GM12878 (cell line): ENCODE measurements at regions not wholly inside any gene's neighbourhood (a gene's known extent, or its start where the extent isn't known, plus 50 kb on each side); places are given as distances from the start of the nearest gene placed in this dataset.

ENCODE experiments used
- ATAC-seq: fragments of 200-7000 bp; cut with Tn5 transposase; 3 replicates; pipeline ENCODE4 v1.9.1; 2020; ENCODE audit warnings: mild to moderate bottlenecking, moderate library complexity
- BruUV-seq: library from RNA; stranded (reverse); fragments of 400-500 nt; replicated peaks from 2 replicates; lab custom pipeline; 2021; lab: Mats Ljungman, UMichigan
- CTCF ChIA-PET: fragments of 300-600 bp; sonication (Branson Sonifier 250); formaldehyde crosslinking; extraction: SDS; loops from one replicate; lab custom pipeline; 2021; ENCODE audit warnings: inconsistent platforms; lab: Yijun Ruan, JAX
- POLR2A ChIA-PET: fragments of 350-600 bp; formaldehyde crosslinking; extraction: SDS; loops from one replicate; lab custom pipeline; 2021; ENCODE audit warnings: inconsistent platforms; lab: Charles Lee
- RAD21 ChIA-PET: fragments of 300-600 bp; sonication (Branson Sonifier 250); formaldehyde crosslinking; loops from one replicate; lab custom pipeline; 2023; ENCODE audit warnings: antibody characterized with exemption; ENCODE audit not compliant: unreplicated experiment; lab: Charles Lee
- SMC1A ChIA-PET: fragments of 300-600 bp; sonication (Branson Sonifier 250); formaldehyde crosslinking; loops from one replicate; lab custom pipeline; 2023; ENCODE audit not compliant: unreplicated experiment, uncharacterized antibody; lab: Charles Lee
- DNase-seq: peaks from one replicate; pipeline ENCODE4 v3.0.0-alpha.2; 2011; ENCODE audit warnings: low read depth, low spot score
- FAIRE-seq: peaks from 3 replicates; lab custom pipeline; 2011; peaks lifted over from hg19 to GRCh38; lab: Jason Lieb, UNC
- H2AFZ ChIP-seq: 2 replicates; pipeline ENCODE4 v1.6.0; 2011; ENCODE audit warnings: low read depth, low read length, control low read depth; ENCODE audit not compliant: control insufficient read depth
- H3K27ac ChIP-seq: 2 replicates; pipeline ENCODE4 v1.5.1; 2011; ENCODE audit warnings: control low read depth; ENCODE audit not compliant: control insufficient read depth, insufficient read depth
- H3K27me3 ChIP-seq, 2 experiments: replicated peaks in 1 of 2; 2 replicates each; pipeline versions ENCODE4 v1.6.0 to v1.6.1; 2011; ENCODE audit warnings: low read length in 1 of 2; ENCODE audit not compliant: control insufficient read depth in 2 of 2, insufficient read depth in 2 of 2
- H3K36me3 ChIP-seq, 2 experiments: 2 replicates each; pipeline ENCODE4 v1.5.1; 2011; ENCODE audit warnings: low read length in 1 of 2; ENCODE audit not compliant: control insufficient read depth in 2 of 2, insufficient read depth in 2 of 2
- H3K4me1 ChIP-seq: 2 replicates; pipeline ENCODE4 v1.6.1; 2011; ENCODE audit warnings: mild to moderate bottlenecking, low read length, moderate library complexity, mixed read lengths; ENCODE audit not compliant: control insufficient read depth, insufficient read depth
- H3K4me2 ChIP-seq: 2 replicates; pipeline ENCODE4 v1.6.0; 2011; ENCODE audit warnings: control low read depth; ENCODE audit not compliant: control insufficient read depth, insufficient read depth
- H3K4me3 ChIP-seq: fragments of 200-600 bp; sonication (generic); 2 replicates; pipeline ENCODE4 v1.5.1; 2016
- H3K79me2 ChIP-seq: 2 replicates; pipeline ENCODE4 v1.6.0; 2011; ENCODE audit warnings: low read length; ENCODE audit not compliant: control insufficient read depth, insufficient read depth
- H3K9ac ChIP-seq: 2 replicates; pipeline ENCODE4 v1.8.0; 2011; ENCODE audit warnings: low read length, control low read depth, mixed read lengths; ENCODE audit not compliant: control insufficient read depth, insufficient read depth
- H3K9me3 ChIP-seq: replicated peaks from 3 replicates; pipeline ENCODE4 v1.5.1; 2011; ENCODE audit warnings: mild to moderate bottlenecking, low read length; ENCODE audit not compliant: control insufficient read depth, insufficient read depth
- H4K20me1 ChIP-seq: 2 replicates; pipeline ENCODE4 v1.6.0; 2011; ENCODE audit not compliant: control insufficient read depth, insufficient read depth
- BCLAF1 ChIP-seq: fragments of 450-650 bp; IDR thresholded peaks from 2 replicates; pipeline ENCODE4 v1.6.1; 2017; ENCODE audit warnings: antibody characterized with exemption, mild to moderate bottlenecking, moderate library complexity
- CBX5 ChIP-seq: sonication (generic); IDR thresholded peaks from 2 replicates; pipeline ENCODE4 v1.6.1; 2016; ENCODE audit warnings: low read depth, moderate library complexity, mild to moderate bottlenecking, inconsistent platforms
- CEBPZ ChIP-seq: fragments of 150-350 bp; IDR thresholded peaks from 2 replicates; pipeline ENCODE4 v1.6.1; 2016; ENCODE audit warnings: low read depth, low read length
- HDGF ChIP-seq: fragments of 450-650 bp; IDR thresholded peaks from 2 replicates; pipeline ENCODE4 v1.6.1; 2016; ENCODE audit warnings: antibody characterized with exemption
- JUND ChIP-seq: IDR thresholded peaks from 2 replicates; pipeline ENCODE4 v1.6.1; 2012; ENCODE audit warnings: low read depth, mild to moderate bottlenecking, low read length, improper control_type of control experiment, moderate library complexity
- MEF2A ChIP-seq: IDR thresholded peaks from 2 replicates; pipeline ENCODE4 v1.6.1; 2011; ENCODE audit warnings: low read depth, mild to moderate bottlenecking, low read length, moderate library complexity; ENCODE audit not compliant: insufficient read depth
- MEF2B ChIP-seq: fragments of 450-650 bp; IDR thresholded peaks from 2 replicates; pipeline ENCODE4 v1.6.1; 2018; ENCODE audit warnings: mild to moderate bottlenecking, moderate library complexity; ENCODE audit not compliant: partially characterized antibody, poor library complexity, severe bottlenecking
- NRF1 ChIP-seq: conservative IDR thresholded peaks from 2 replicates; pipeline ENCODE4 v1.6.1; 2011; ENCODE audit warnings: mild to moderate bottlenecking, low read depth, low read length, improper control_type of control experiment
- PML ChIP-seq: IDR thresholded peaks from 2 replicates; pipeline ENCODE4 v1.6.1; 2012; ENCODE audit warnings: low read length, inconsistent platforms
- POU2F2 ChIP-seq: IDR thresholded peaks from 3 replicates; pipeline ENCODE4 v1.6.1; 2011; ENCODE audit warnings: low read depth, mild to moderate bottlenecking, low read length, borderline replicate concordance
- RAD21 ChIP-seq: IDR thresholded peaks from 2 replicates; pipeline ENCODE4 v1.6.1; 2011; ENCODE audit warnings: mild to moderate bottlenecking, low read depth, low read length, moderate library complexity; ENCODE audit not compliant: insufficient read depth
- SREBF1 ChIP-seq: IDR thresholded peaks from 2 replicates; pipeline ENCODE4 v1.6.1; 2012; ENCODE audit warnings: mild to moderate bottlenecking, low read length
- YY1 ChIP-seq: IDR thresholded peaks from 2 replicates; pipeline ENCODE4 v1.6.1; 2011; ENCODE audit warnings: low read depth, mild to moderate bottlenecking, low read length
- ZBTB4 ChIP-seq: fragments of 450-650 bp; formaldehyde crosslinking; IDR thresholded peaks from 2 replicates; pipeline ENCODE4 v1.4.0; 2022; ENCODE audit warnings: mild to moderate bottlenecking, moderate library complexity
- ZNF207 ChIP-seq: fragments of 450-650 bp; IDR thresholded peaks from 2 replicates; pipeline ENCODE4 v1.6.1; 2014; ENCODE audit warnings: antibody characterized with exemption, mild to moderate bottlenecking, borderline replicate concordance
- ZNF384 ChIP-seq: IDR thresholded peaks from 2 replicates; pipeline ENCODE4 v1.6.1; 2012; ENCODE audit warnings: low read depth, mild to moderate bottlenecking, low read length, improper control_type of control experiment, borderline replicate concordance
- WGBS: methylation state at CpG from one replicate; pipeline ENCODE4 v1.1.6; 2016; ENCODE audit warnings: low lambda C conversion rate; ENCODE audit not compliant: insufficient replicate concordance, insufficient coverage; ENCODE audit errors: missing lambda C conversion rate; 5-methylcytosine and 5-hydroxymethylcytosine counted together
- in situ Hi-C: fragments of 300-500 bp; cut with MboI; formaldehyde crosslinking; loops from 9 replicates; pipeline ENCODE4 v1.14.3; 2018; ENCODE audit warnings: mixed read lengths
- intact Hi-C: fragments of 100-400 bp; cut with micrococcal nuclease; formaldehyde crosslinking; loops from one replicate; pipeline ENCODE4 v1.14.2; 2022; ENCODE audit not compliant: unreplicated experiment

GRCh38 chr9:108052431-108053080 lies 563.0 kb upstream of the KLF4 start:
- H3K27me3 ChIP-seq: no peaks in the 10 kb centered on the region; a peak in 1 of 4 replicates
- WGBS: 39% methylated on average over 7 of the region's 7 CpGs
- H3K9ac ChIP-seq: no peak overlapping the region
- H3K4me3 ChIP-seq: no peak overlapping the region
- BruUV-seq: no TSS peak
- no peaks in the 10 kb centered on the region for H3K79me2 ChIP-seq
- DNase-seq (no peak), ATAC-seq (no peak), FAIRE-seq (no peak)
- ChIA-PET CTCF (no interaction called here), SMC1A (interaction anchor here (1.5 kb wide), 2 partner anchors 18 to 41 kb away, joined by 3 read pairs; no protein-coding TSS in a partner anchor), POLR2A (no interaction called here), RAD21 (no interaction called here)
- H3K4me2 ChIP-seq: no peak overlapping the region
- no peak overlapping the region for H2AFZ ChIP-seq
- intact Hi-C loops: no loop called here
- no peaks in the 10 kb centered on the region for H3K9me3 ChIP-seq
- H3K36me3 ChIP-seq: no peaks in the 10 kb centered on the region
- in situ Hi-C loops: no loop called here
- no peaks in the 10 kb centered on the region for H4K20me1 ChIP-seq
- no peak overlapping the region for H3K27ac ChIP-seq
- H3K4me1 ChIP-seq: no peaks in the 10 kb centered on the region
- TF ChIP-seq PML (no peak), ZNF384 (no peak), MEF2A (no peak), MEF2B (no peak), JUND (no peak), SREBF1 (no peak), ZBTB4 (CRISPR knock-in tag) (no peak), CEBPZ (no peak), CBX5 (no peak), RAD21 (no peak), HDGF (no peak), BCLAF1 (no peak), POU2F2 (no peak), NRF1 (no peak), ZNF207 (no peak), YY1 (no peak)
